ENCODE measurements at regions not wholly inside any gene's neighbourhood (a gene's known extent, or its start where the extent isn't known, plus 50 kb on each side); places are given as distances from the start of the nearest gene placed in this dataset.

GRCh38 chr5:39732166-39732565 is 307.4 kb upstream of the DAB2 start:
- Histone ChIP-seq H3K4me3 (ENCODE audit: low read length) (no peak overlapping the region), H3K27me3 (ENCODE audit: control insufficient read depth, insufficient read depth) (no peaks in the 10 kb centered on the region), H3K27ac (ENCODE audit: low read length) (no peak overlapping the region), H3K9me3 (ENCODE audit: control insufficient read depth, low read length) (no peaks in the 10 kb centered on the region), H3K4me1 (ENCODE audit: control insufficient read depth, insufficient read depth, low read length) (no peaks in the 10 kb centered on the region)
- intact Hi-C loops (cut with DNase I), result no loop called here
- ATAC-seq (no peak), DNase-seq (no peak)
- WGBS, result 74% methylated on average over 5 of the region's 5 CpGs

- DNase-seq (no peak), ATAC-seq (no peak)
- H3K27ac ChIP-seq (ENCODE audit: low read length), result no peak overlapping the region
- H3K4me1 ChIP-seq (ENCODE audit: control insufficient read depth, insufficient read depth, low read length), result no peaks in the 10 kb centered on the region
- intact Hi-C loops (cut with DNase I), result no loop called here
- H3K4me3 ChIP-seq (ENCODE audit: low read length), result no peak overlapping the region
- H3K27me3 ChIP-seq (ENCODE audit: control insufficient read depth, insufficient read depth), result no peaks in the 10 kb centered on the region
- H3K9me3 ChIP-seq (ENCODE audit: control insufficient read depth, low read length), result no peaks in the 10 kb centered on the region
- 88% methylated on average over 1 of the region's 1 CpG for WGBS
These were observed 305.9 kb upstream of the DAB2 start for GRCh38 chr5:39730699-39731098.

GRCh38 chr5:39730006-39730405 is 305.2 kb upstream of the DAB2 start:
- ATAC-seq, result no peak

DNA sequence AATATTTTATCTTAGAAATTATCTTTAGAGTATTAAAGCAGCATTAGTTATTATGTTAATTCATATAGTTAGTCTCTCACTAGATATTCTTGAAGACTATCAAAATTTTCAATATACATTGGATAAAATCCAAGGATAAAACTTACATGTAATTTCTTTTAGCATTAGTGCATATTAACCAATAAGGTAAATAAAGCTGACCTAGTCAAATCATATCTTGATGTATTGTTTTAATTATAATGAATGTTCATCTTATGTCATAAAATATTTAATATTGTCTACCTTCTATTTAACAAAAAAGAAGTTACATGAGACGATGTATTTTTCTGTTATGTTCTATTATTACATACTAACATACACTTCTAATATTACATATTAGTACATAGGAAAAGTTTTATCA is 301.7 kb upstream of the DAB2 start:
- DNase-seq, result no peak
- intact Hi-C loops (cut with DNase I), result no loop called here
- H3K9me3 ChIP-seq (ENCODE audit: control insufficient read depth, low read length), result no peaks in the 10 kb centered on the region
- no peak for ATAC-seq
- H3K4me1 ChIP-seq (ENCODE audit: control insufficient read depth, insufficient read depth, low read length), result no peaks in the 10 kb centered on the region
- H3K27me3 ChIP-seq (ENCODE audit: control insufficient read depth, insufficient read depth), result no peaks in the 10 kb centered on the region
- no peak overlapping the region for H3K27ac ChIP-seq (ENCODE audit: low read length)
- WGBS, result 96% methylated on average over 1 of the region's 1 CpG
- H3K4me3 ChIP-seq (ENCODE audit: low read length), result no peak overlapping the region

More at GRCh38 chr5:39730006-39730405, 305.2 kb upstream of the DAB2 start:
- no peak overlapping the region for H3K4me3 ChIP-seq (ENCODE audit: low read length)
- H3K27ac ChIP-seq (ENCODE audit: low read length), result no peak overlapping the region
- intact Hi-C loops (cut with DNase I), result no loop called here
- no peak for DNase-seq
- no peaks in the 10 kb centered on the region for H3K9me3 ChIP-seq (ENCODE audit: control insufficient read depth, low read length)
- WGBS, result 74% methylated on average over 2 of the region's 2 CpGs
- H3K4me1 ChIP-seq (ENCODE audit: control insufficient read depth, insufficient read depth, low read length), result no peaks in the 10 kb centered on the region
- no peaks in the 10 kb centered on the region for H3K27me3 ChIP-seq (ENCODE audit: control insufficient read depth, insufficient read depth)

GRCh38 chr5:39721394-39721793 is 296.6 kb upstream of the DAB2 start:
- H3K27me3 ChIP-seq (ENCODE audit: control insufficient read depth, insufficient read depth), result no peaks in the 10 kb centered on the region
- DNase-seq (peak in 1 of 3 donors; percentile 53), ATAC-seq (peak in 1 of 2 donors; percentile 48)
- H3K4me3 ChIP-seq (ENCODE audit: low read length), result no peak overlapping the region
- no peak overlapping the region for H3K27ac ChIP-seq (ENCODE audit: low read length)
- H3K9me3 ChIP-seq (ENCODE audit: control insufficient read depth, low read length), result no peaks in the 10 kb centered on the region
- no peaks in the 10 kb centered on the region for H3K4me1 ChIP-seq (ENCODE audit: control insufficient read depth, insufficient read depth, low read length)
- WGBS, result 94% methylated on average over 30 of the region's 30 CpGs
- intact Hi-C loops (cut with DNase I), result no loop called here

- no peaks in the 10 kb centered on the region for H3K9me3 ChIP-seq (ENCODE audit: control insufficient read depth, low read length)
- no peaks in the 10 kb centered on the region for H3K27me3 ChIP-seq (ENCODE audit: control insufficient read depth, insufficient read depth)
- no peak overlapping the region for H3K4me3 ChIP-seq (ENCODE audit: low read length)
- H3K27ac ChIP-seq (ENCODE audit: low read length), result no peak overlapping the region
- ATAC-seq (no peak), DNase-seq (no peak)
- H3K4me1 ChIP-seq (ENCODE audit: control insufficient read depth, insufficient read depth, low read length), result no peaks in the 10 kb centered on the region
- 91% methylated on average over 3 of the region's 3 CpGs for WGBS
- intact Hi-C loops (cut with DNase I), result no loop called here
These were observed 295.4 kb upstream of the DAB2 start for GRCh38 chr5:39720136-39720535.

DNA sequence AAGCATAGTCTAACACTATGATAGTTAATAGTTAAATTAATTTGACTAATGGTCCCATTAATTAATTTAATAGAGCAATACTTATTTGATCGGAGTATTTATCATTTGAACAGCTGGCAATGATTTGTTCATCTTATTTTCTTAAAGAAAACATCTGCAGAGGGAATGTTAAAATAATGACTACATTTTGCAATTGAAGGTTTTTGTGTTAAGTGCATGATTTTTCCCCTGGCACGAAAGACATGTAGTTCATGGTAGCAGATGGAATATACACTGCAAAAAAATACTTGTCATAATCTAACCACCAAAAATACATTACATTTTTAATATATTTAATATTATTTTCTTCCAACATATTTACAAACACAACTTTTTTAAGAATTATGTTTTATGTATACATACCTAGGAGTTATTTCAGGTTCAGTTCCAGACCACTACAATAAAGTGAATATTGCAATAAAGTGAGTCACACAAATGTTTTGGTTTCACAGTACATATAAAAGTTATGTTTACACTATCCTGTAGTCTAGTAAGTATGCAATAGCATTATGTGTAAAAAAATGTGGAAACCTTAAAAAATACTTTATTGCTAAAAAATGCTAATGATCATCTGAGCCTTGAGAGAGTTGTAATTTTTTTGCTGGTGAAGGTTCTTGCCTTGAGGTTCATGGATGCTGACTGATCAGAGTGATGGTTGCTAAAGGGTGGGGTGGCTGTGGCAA is 292.6 kb upstream of the DAB2 start:
- no peak for ATAC-seq
- Histone ChIP-seq H3K9me3 (ENCODE audit: control insufficient read depth, low read length) (no peaks in the 10 kb centered on the region), H3K4me3 (ENCODE audit: low read length) (no peak overlapping the region), H3K27ac (ENCODE audit: low read length) (no peak overlapping the region), H3K27me3 (ENCODE audit: control insufficient read depth, insufficient read depth) (no peaks in the 10 kb centered on the region), H3K4me1 (ENCODE audit: control insufficient read depth, insufficient read depth, low read length) (no peaks in the 10 kb centered on the region)
- 77% methylated on average over 2 of the region's 2 CpGs for WGBS
- no peak for DNase-seq
- intact Hi-C loops (cut with DNase I), result loop anchor here in 2 of 4 donors (10.0 kb wide), 1 partner anchor 967 kb away; no protein-coding TSS in a partner anchor

DNA sequence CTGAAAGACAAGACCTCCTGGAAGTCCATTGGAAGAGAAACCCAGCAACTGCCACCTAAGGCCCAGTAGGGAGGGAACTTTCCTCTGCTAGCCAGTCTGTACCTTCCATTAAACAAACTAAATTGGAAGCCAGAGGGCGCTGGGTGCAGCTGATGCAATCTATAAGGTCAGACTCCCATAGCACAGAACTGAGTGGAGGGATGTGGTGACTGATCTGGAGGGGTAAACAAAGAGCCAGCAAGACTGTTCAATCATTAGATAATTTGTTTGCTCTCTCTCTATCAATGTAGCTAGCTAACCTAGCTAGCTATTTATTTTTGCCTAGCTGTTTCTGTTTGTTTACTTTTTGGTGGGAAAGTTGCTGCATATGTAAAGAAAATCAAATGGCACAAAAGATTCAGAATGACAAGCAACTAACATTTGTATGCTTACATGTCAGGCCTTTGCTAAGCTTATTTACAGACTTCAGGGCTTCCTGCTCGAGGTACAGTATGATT is 291.8 kb upstream of the DAB2 start:
- intact Hi-C loops (cut with DNase I), result loop anchor here in 2 of 4 donors (10.0 kb wide), 1 partner anchor 968 kb away; no protein-coding TSS in a partner anchor
- DNase-seq (peak in 1 of 3 donors; percentile 32), ATAC-seq (no peak)

DNA sequence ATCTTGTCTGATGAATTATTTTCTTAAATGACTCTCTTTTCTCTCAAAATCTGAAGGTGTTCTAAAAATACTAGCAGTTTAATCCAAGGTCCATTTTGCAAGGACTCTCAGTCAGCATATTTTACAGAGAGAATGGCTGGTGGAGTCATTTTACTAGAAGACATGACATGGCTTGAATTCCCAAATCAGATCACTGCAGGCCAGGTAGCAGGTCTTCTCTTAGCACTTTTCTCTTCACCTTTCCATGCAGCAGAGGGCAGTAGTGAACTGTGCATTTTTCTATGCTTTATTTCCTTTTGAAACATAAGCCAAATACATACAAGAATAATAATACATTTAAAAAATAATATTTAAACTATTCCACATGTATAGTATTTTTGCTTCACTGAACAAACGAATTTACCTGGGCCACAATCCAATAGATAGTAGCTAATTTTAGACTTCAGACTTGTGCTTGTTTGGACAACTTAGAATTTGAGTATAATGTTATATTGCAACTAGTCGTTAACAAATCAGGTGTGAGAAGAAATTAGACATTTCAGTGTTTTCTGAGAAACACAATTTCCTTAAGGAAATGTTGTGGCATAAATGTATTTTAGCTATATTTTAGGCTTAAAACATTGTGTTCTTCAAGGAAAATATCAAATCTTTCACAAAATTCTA is 289.4 kb upstream of the DAB2 start:
- 29% methylated on average over 2 of the region's 2 CpGs for WGBS
- no peaks in the 10 kb centered on the region for H3K4me1 ChIP-seq (ENCODE audit: control insufficient read depth, insufficient read depth, low read length)
- H3K27ac ChIP-seq (ENCODE audit: low read length), result no peak overlapping the region
- intact Hi-C loops (cut with DNase I), result loop anchor here in 2 of 4 donors (10.0 kb wide), 1 partner anchor 971 kb away; no protein-coding TSS in a partner anchor
- no peak overlapping the region for H3K4me3 ChIP-seq (ENCODE audit: low read length)
- no peaks in the 10 kb centered on the region for H3K27me3 ChIP-seq (ENCODE audit: control insufficient read depth, insufficient read depth)
- no peak for DNase-seq
- no peaks in the 10 kb centered on the region for H3K9me3 ChIP-seq (ENCODE audit: control insufficient read depth, low read length)
- ATAC-seq, result no peak

More for the DNA sequence above, 291.8 kb upstream of the DAB2 start:
- Histone ChIP-seq H3K27me3 (ENCODE audit: control insufficient read depth, insufficient read depth) (no peaks in the 10 kb centered on the region), H3K4me3 (ENCODE audit: low read length) (no peak overlapping the region), H3K27ac (ENCODE audit: low read length) (no peak overlapping the region), H3K4me1 (ENCODE audit: control insufficient read depth, insufficient read depth, low read length) (no peaks in the 10 kb centered on the region), H3K9me3 (ENCODE audit: control insufficient read depth, low read length) (no peaks in the 10 kb centered on the region)
- WGBS, result 55% methylated on average over 2 of the region's 2 CpGs

DNA sequence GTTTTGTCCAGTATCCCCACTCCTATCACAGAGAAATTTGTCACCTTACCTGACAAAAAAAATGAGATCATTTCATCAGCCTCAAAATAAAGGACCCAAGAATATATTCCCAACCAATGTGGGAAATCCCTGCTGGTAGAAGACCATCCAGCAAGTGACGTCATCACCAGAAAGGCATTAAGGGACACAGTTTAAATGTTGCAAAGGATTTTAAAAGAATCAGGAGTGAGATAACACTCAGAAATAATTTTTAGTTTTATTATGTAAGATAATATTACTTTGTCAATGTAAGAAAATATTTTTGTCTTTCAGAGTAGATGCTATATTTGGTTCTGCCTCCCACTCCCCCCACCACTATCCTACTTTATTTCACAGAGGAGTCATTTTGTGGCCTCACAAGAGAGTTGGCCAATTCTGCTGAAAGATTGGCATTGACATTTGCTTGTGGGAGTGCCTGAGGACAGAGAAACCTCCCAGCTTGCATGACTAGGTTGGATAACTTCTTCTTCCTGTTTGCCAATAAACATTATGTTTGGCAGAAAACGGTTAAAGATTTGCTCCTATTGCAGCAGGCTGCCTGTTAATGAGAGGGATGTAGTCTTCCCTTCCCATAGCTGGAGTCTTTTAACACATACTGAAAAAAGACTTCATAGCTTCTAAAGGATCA is 288.6 kb upstream of the DAB2 start:
- Histone ChIP-seq H3K27ac (ENCODE audit: low read length) (no peak overlapping the region), H3K4me1 (ENCODE audit: control insufficient read depth, insufficient read depth, low read length) (no peaks in the 10 kb centered on the region), H3K4me3 (ENCODE audit: low read length) (no peak overlapping the region), H3K27me3 (ENCODE audit: control insufficient read depth, insufficient read depth) (no peaks in the 10 kb centered on the region), H3K9me3 (ENCODE audit: control insufficient read depth, low read length) (no peaks in the 10 kb centered on the region)
- DNase-seq (peak in 1 of 3 donors; percentile 37), ATAC-seq (peak; percentile 63 to 82)
- WGBS, result 31% methylated on average over 2 of the region's 2 CpGs
- intact Hi-C loops (cut with DNase I), result loop anchor here in 2 of 4 donors (10.0 kb wide), 1 partner anchor 971 kb away; no protein-coding TSS in a partner anchor

All from right cardiac atrium (tissue), 5 donors.